ENCODE measurements at regions not wholly inside any gene's neighbourhood (a gene's known extent, or its start where the extent isn't known, plus 50 kb on each side); places are given as distances from the start of the nearest gene placed in this dataset.

- 73 to 75% methylated on average over 2 of the region's 2 CpGs for WGBS, 2 donors
- no peaks in the 10 kb centered on the region for H3K4me1 ChIP-seq (ENCODE audit: control insufficient read depth in 5 of 5, insufficient read depth in 5 of 5, low read length in 5 of 5)
- H3K9me3 ChIP-seq (ENCODE audit: control insufficient read depth in 4 of 4, insufficient read depth in 3 of 4, low read length in 3 of 4) = no peaks in the 10 kb centered on the region
- no peaks in the 10 kb centered on the region for H3K36me3 ChIP-seq (ENCODE audit: control insufficient read depth in 4 of 4, insufficient read depth in 4 of 4, low read length in 4 of 4)
- no peak for TF ChIP-seq CTCF (IDR thresholded peaks at IDR 0.05; ENCODE audit: control extremely low read depth, extremely low read depth)
- no peak overlapping the region for H3K9ac ChIP-seq (ENCODE audit: insufficient read depth in 1 of 2, low read length in 2 of 2)
- no peak overlapping the region for H3K4me3 ChIP-seq
- H3K27ac ChIP-seq (ENCODE audit: low read depth in 1 of 2, low read length in 1 of 2) = no peak overlapping the region
- DNase-seq (no peak), ATAC-seq (ENCODE audit: insufficient read depth, low FRiP score) (no peak)
- H3K27me3 ChIP-seq (ENCODE audit: control insufficient read depth in 3 of 3, insufficient read depth in 3 of 3, low read length in 2 of 3) = no peaks in the 10 kb centered on the region
Measured at GRCh38 chr1:219692981-219693380, 80.1 kb upstream of the ZC3H11B start.

- Histone ChIP-seq H3K9me3 (ENCODE audit: control insufficient read depth in 4 of 4, insufficient read depth in 3 of 4, low read length in 3 of 4) (no peaks in the 10 kb centered on the region), H3K4me3 (no peak overlapping the region), H3K36me3 (ENCODE audit: control insufficient read depth in 4 of 4, insufficient read depth in 4 of 4, low read length in 4 of 4) (no peaks in the 10 kb centered on the region), H3K27me3 (ENCODE audit: control insufficient read depth in 3 of 3, insufficient read depth in 3 of 3, low read length in 2 of 3) (no peaks in the 10 kb centered on the region), H3K27ac (ENCODE audit: low read depth in 1 of 2, low read length in 1 of 2) (no peak overlapping the region), H3K9ac (ENCODE audit: insufficient read depth in 1 of 2, low read length in 2 of 2) (no peak overlapping the region), H3K4me1 (ENCODE audit: control insufficient read depth in 5 of 5, insufficient read depth in 5 of 5, low read length in 5 of 5) (no peaks in the 10 kb centered on the region)
- no peak for TF ChIP-seq CTCF (IDR thresholded peaks at IDR 0.05; ENCODE audit: control extremely low read depth, extremely low read depth)
- DNase-seq (no peak), ATAC-seq (ENCODE audit: insufficient read depth, low FRiP score) (no peak)
- WGBS, 2 donors = 64 to 70% methylated on average over 2 of the region's 2 CpGs
Measured at GRCh38 chr1:219689774-219690173, 76.9 kb upstream of the ZC3H11B start.

- no peak overlapping the region for H3K9ac ChIP-seq (ENCODE audit: insufficient read depth in 1 of 2, low read length in 2 of 2)
- no peaks in the 10 kb centered on the region for H3K9me3 ChIP-seq (ENCODE audit: control insufficient read depth in 4 of 4, insufficient read depth in 3 of 4, low read length in 3 of 4)
- TF ChIP-seq CTCF (IDR thresholded peaks at IDR 0.05; ENCODE audit: control extremely low read depth, extremely low read depth) = no peak
- no peaks in the 10 kb centered on the region for H3K27me3 ChIP-seq (ENCODE audit: control insufficient read depth in 3 of 3, insufficient read depth in 3 of 3, low read length in 2 of 3)
- no peak overlapping the region for H3K27ac ChIP-seq (ENCODE audit: low read depth in 1 of 2, low read length in 1 of 2)
- H3K4me3 ChIP-seq = no peak overlapping the region
- DNase-seq (no peak), ATAC-seq (ENCODE audit: insufficient read depth, low FRiP score) (no peak)
- H3K36me3 ChIP-seq (ENCODE audit: control insufficient read depth in 4 of 4, insufficient read depth in 4 of 4, low read length in 4 of 4) = no peaks in the 10 kb centered on the region
- no peaks in the 10 kb centered on the region for H3K4me1 ChIP-seq (ENCODE audit: control insufficient read depth in 5 of 5, insufficient read depth in 5 of 5, low read length in 5 of 5)
Measured at GRCh38 chr1:219687779-219688178, 74.9 kb upstream of the ZC3H11B start.

- no peaks in the 10 kb centered on the region for H3K36me3 ChIP-seq (ENCODE audit: control insufficient read depth in 4 of 4, insufficient read depth in 4 of 4, low read length in 4 of 4)
- H3K4me3 ChIP-seq = no peak overlapping the region
- H3K9me3 ChIP-seq (ENCODE audit: control insufficient read depth in 4 of 4, insufficient read depth in 3 of 4, low read length in 3 of 4) = no peaks in the 10 kb centered on the region
- H3K4me1 ChIP-seq (ENCODE audit: control insufficient read depth in 5 of 5, insufficient read depth in 5 of 5, low read length in 5 of 5) = no peaks in the 10 kb centered on the region
- DNase-seq (no peak), ATAC-seq (ENCODE audit: insufficient read depth, low FRiP score) (no peak)
- no peak overlapping the region for H3K27ac ChIP-seq (ENCODE audit: low read depth in 1 of 2, low read length in 1 of 2)
- 86 to 87% methylated on average over 2 of the region's 2 CpGs for WGBS, 2 donors
- H3K9ac ChIP-seq (ENCODE audit: insufficient read depth in 1 of 2, low read length in 2 of 2) = no peak overlapping the region
- no peak for TF ChIP-seq CTCF (IDR thresholded peaks at IDR 0.05; ENCODE audit: control extremely low read depth, extremely low read depth)
- no peaks in the 10 kb centered on the region for H3K27me3 ChIP-seq (ENCODE audit: control insufficient read depth in 3 of 3, insufficient read depth in 3 of 3, low read length in 2 of 3)
Measured at GRCh38 chr1:219686171-219686570, 73.3 kb upstream of the ZC3H11B start.
